Gastroesophageal sphincter (tissue), 3 donors: ENCODE measurements at regions not wholly inside any gene's neighbourhood (a gene's known extent, or its start where the extent isn't known, plus 50 kb on each side); places are given as distances from the start of the nearest gene placed in this dataset.

Source experiments
- CTCF ChIP-seq, 4 experiments: fragments of 200-600 bp in 2 of 4; fragments of 450-650 bp in 2 of 4; sonication (generic) in 1 of 4; IDR thresholded peaks; one replicate each; pipeline ENCODE4 v1.5.1; 2017 to 2019; ENCODE audit warnings: antibody characterized with exemption in 4 of 4, mild to moderate bottlenecking in 2 of 4, moderate library complexity in 2 of 4
- POLR2A ChIP-seq, 2 donors: fragments of 450-650 bp; IDR thresholded peaks; one replicate each; pipeline ENCODE4 v1.6.1; 2017; ENCODE audit warnings: antibody characterized with exemption in 2 of 2, mild to moderate bottlenecking in 2 of 2, moderate library complexity in 1 of 2
- POLR2AphosphoS5 ChIP-seq: sonication (generic); formaldehyde crosslinking; IDR thresholded peaks from one replicate; pipeline ENCODE4 v1.6.1; 2017; ENCODE audit warnings: antibody characterized with exemption

GRCh38 chr9:3032898-3033297 is 189.0 kb upstream of the PUM3 start:
- no peak for TF ChIP-seq CTCF (IDR thresholded peaks at IDR 0.05)
- TF ChIP-seq POLR2A (IDR thresholded peaks at IDR 0.05), result no peak
- TF ChIP-seq POLR2AphosphoS5, result no peak
